Hepatocyte (in vitro differentiated cells): ENCODE measurements at regions not wholly inside any gene's neighbourhood (a gene's known extent, or its start where the extent isn't known, plus 50 kb on each side); places are given as distances from the start of the nearest gene placed in this dataset.

Experiments
- DNase-seq: peaks from one replicate; pipeline ENCODE4 v3.0.0-alpha.2; 2016; ENCODE audit warnings: low spot score
- H2AFZ ChIP-seq: fragments of 200-600 bp; sonication (generic); 2 replicates; pipeline ENCODE4 v1.6.0; 2016; ENCODE audit warnings: antibody characterized with exemption, mild to moderate bottlenecking
- H3K27ac ChIP-seq: fragments of 200-600 bp; sonication (generic); 2 replicates; pipeline ENCODE4 v1.5.1; 2016; ENCODE audit warnings: mild to moderate bottlenecking
- H3K27me3 ChIP-seq: fragments of 200-600 bp; sonication (generic); 2 replicates; pipeline ENCODE4 v1.6.1; 2016
- H3K36me3 ChIP-seq: fragments of 200-600 bp; sonication (generic); replicated peaks from 2 replicates; pipeline ENCODE4 v1.5.1; 2016; ENCODE audit warnings: low read depth; ENCODE audit not compliant: insufficient read depth
- H3K4me1 ChIP-seq: fragments of 200-600 bp; sonication (generic); 2 replicates; pipeline ENCODE4 v1.5.1; 2016; ENCODE audit warnings: mild to moderate bottlenecking, moderate library complexity; ENCODE audit not compliant: insufficient read depth
- H3K4me2 ChIP-seq: fragments of 200-600 bp; sonication (generic); 2 replicates; pipeline ENCODE4 v1.6.0; 2016
- H3K4me3 ChIP-seq: fragments of 200-600 bp; sonication (generic); 2 replicates; pipeline ENCODE4 v1.5.1; 2016; ENCODE audit warnings: mild to moderate bottlenecking
- H3K79me2 ChIP-seq: fragments of 200-600 bp; sonication (generic); 2 replicates; pipeline ENCODE4 v1.6.0; 2017; ENCODE audit warnings: mild to moderate bottlenecking
- H3K9me2 ChIP-seq: fragments of 200-600 bp; sonication (generic); replicated peaks from 2 replicates; pipeline ENCODE4 v1.6.0; 2017; ENCODE audit warnings: mild to moderate bottlenecking; ENCODE audit not compliant: insufficient read depth
- H3K9me3 ChIP-seq: fragments of 200-600 bp; sonication (generic); 2 replicates; pipeline ENCODE4 v1.5.1; 2016; ENCODE audit warnings: low read depth, mild to moderate bottlenecking
- H4K20me1 ChIP-seq: fragments of 200-600 bp; sonication (generic); 2 replicates; pipeline ENCODE4 v1.6.0; 2016; ENCODE audit warnings: mild to moderate bottlenecking; ENCODE audit not compliant: insufficient read depth, poor library complexity, severe bottlenecking
- EZH2 ChIP-seq: fragments of 200-600 bp; sonication (generic); IDR thresholded peaks from 2 replicates; pipeline ENCODE4 v1.6.1; 2016; ENCODE audit warnings: antibody characterized with exemption, mild to moderate bottlenecking, borderline replicate concordance
- EZH2phosphoT487 ChIP-seq: fragments of 200-600 bp; sonication (generic); IDR thresholded peaks from one replicate; pipeline ENCODE4 v1.6.1; 2018; ENCODE audit warnings: antibody characterized with exemption, mild to moderate bottlenecking, low read depth, moderate library complexity; ENCODE audit not compliant: unreplicated experiment, severe bottlenecking
- WGBS: methylation state at CpG from one replicate; pipeline ENCODE4 v1.1.6; 2016; ENCODE audit warnings: low lambda C conversion rate; ENCODE audit errors: missing lambda C conversion rate; 5-methylcytosine and 5-hydroxymethylcytosine counted together
- TF ChIP-seq, protein P1 (sequence below): fragments of 200-600 bp; sonication (generic); IDR thresholded peaks from 2 replicates; pipeline ENCODE4 v1.5.1; 2016; ENCODE audit warnings: antibody characterized with exemption, mild to moderate bottlenecking; ENCODE audit not compliant: poor library complexity

- H3K36me3 ChIP-seq: no peaks in the 10 kb centered on the region
- no peaks in the 10 kb centered on the region for H3K79me2 ChIP-seq
- peaks cover 39% of the 10 kb centered on the region for H3K27me3 ChIP-seq
- H3K4me2 ChIP-seq: no peak overlapping the region
- no peak overlapping the region for H2AFZ ChIP-seq
- no peak overlapping the region for H3K27ac ChIP-seq
- H3K4me1 ChIP-seq: no peaks in the 10 kb centered on the region
- H3K9me2 ChIP-seq: no peaks in the 10 kb centered on the region
- WGBS: 70% methylated on average over 1 of the region's 1 CpG
- no peak overlapping the region for H3K4me3 ChIP-seq
- TF ChIP-seq EZH2 (no peak), EZH2phosphoT487 (no peak)
- H3K9me3 ChIP-seq: no peaks in the 10 kb centered on the region
- no peaks in the 10 kb centered on the region for H4K20me1 ChIP-seq
- DNase-seq: no peak
These were observed 325.9 kb downstream of the MIAT start for GRCh38 chr22:26983311-26983710.

- Histone ChIP-seq H3K9me2 (no peaks in the 10 kb centered on the region), H3K9me3 (no peaks in the 10 kb centered on the region), H2AFZ (no peak overlapping the region), H3K27me3 (peaks cover 43% of the 10 kb centered on the region), H3K27ac (no peak overlapping the region), H3K36me3 (no peaks in the 10 kb centered on the region), H3K4me2 (no peak overlapping the region), H3K79me2 (no peaks in the 10 kb centered on the region), H4K20me1 (no peaks in the 10 kb centered on the region), H3K4me3 (no peak overlapping the region), H3K4me1 (no peaks in the 10 kb centered on the region)
- DNase-seq: no peak
- no peak for TF ChIP-seq EZH2
- TF ChIP-seq EZH2phosphoT487: no peak
- TF ChIP-seq, protein P1, sequence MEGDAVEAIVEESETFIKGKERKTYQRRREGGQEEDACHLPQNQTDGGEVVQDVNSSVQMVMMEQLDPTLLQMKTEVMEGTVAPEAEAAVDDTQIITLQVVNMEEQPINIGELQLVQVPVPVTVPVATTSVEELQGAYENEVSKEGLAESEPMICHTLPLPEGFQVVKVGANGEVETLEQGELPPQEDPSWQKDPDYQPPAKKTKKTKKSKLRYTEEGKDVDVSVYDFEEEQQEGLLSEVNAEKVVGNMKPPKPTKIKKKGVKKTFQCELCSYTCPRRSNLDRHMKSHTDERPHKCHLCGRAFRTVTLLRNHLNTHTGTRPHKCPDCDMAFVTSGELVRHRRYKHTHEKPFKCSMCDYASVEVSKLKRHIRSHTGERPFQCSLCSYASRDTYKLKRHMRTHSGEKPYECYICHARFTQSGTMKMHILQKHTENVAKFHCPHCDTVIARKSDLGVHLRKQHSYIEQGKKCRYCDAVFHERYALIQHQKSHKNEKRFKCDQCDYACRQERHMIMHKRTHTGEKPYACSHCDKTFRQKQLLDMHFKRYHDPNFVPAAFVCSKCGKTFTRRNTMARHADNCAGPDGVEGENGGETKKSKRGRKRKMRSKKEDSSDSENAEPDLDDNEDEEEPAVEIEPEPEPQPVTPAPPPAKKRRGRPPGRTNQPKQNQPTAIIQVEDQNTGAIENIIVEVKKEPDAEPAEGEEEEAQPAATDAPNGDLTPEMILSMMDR: no peak
- WGBS: 67% methylated on average over 2 of the region's 2 CpGs
These were observed 327.8 kb downstream of the MIAT start for GRCh38 chr22:26985206-26985605.

- 46% methylated on average over 11 of the region's 11 CpGs for WGBS
- Histone ChIP-seq H3K27ac (no peak overlapping the region), H3K9me3 (no peaks in the 10 kb centered on the region), H3K79me2 (no peaks in the 10 kb centered on the region), H3K4me2 (no peak overlapping the region), H3K9me2 (no peaks in the 10 kb centered on the region), H2AFZ (no peak overlapping the region), H3K4me1 (no peaks in the 10 kb centered on the region), H3K27me3 (peaks cover 51% of the 10 kb centered on the region), H4K20me1 (no peaks in the 10 kb centered on the region), H3K4me3 (no peak overlapping the region), H3K36me3 (no peaks in the 10 kb centered on the region)
- no peak for TF ChIP-seq EZH2
- TF ChIP-seq, protein P1: no peak
- no peak for TF ChIP-seq EZH2phosphoT487
- DNase-seq: no peak
These were observed 328.8 kb downstream of the MIAT start for GRCh38 chr22:26985931-26986782.

GRCh38 chr22:26986884-26987283 is 329.5 kb downstream of the MIAT start:
- Histone ChIP-seq H4K20me1 (no peaks in the 10 kb centered on the region), H3K79me2 (no peaks in the 10 kb centered on the region), H3K9me3 (no peaks in the 10 kb centered on the region), H2AFZ (no peak overlapping the region), H3K27ac (no peak overlapping the region), H3K4me3 (no peak overlapping the region), H3K27me3 (peaks cover 52% of the 10 kb centered on the region), H3K36me3 (no peaks in the 10 kb centered on the region), H3K4me1 (no peaks in the 10 kb centered on the region), H3K4me2 (no peak overlapping the region), H3K9me2 (no peaks in the 10 kb centered on the region)
- DNase-seq: no peak
- TF ChIP-seq EZH2 (no peak), EZH2phosphoT487 (no peak)
- TF ChIP-seq, protein P1: no peak
- 30% methylated on average over 3 of the region's 3 CpGs for WGBS
